ENCODE measurements at regions not wholly inside any gene's neighbourhood (a gene's known extent, or its start where the extent isn't known, plus 50 kb on each side); places are given as distances from the start of the nearest gene placed in this dataset.

- TF ChIP-seq CTCF (IDR thresholded peaks at IDR 0.05) (no peak), POLR2A (IDR thresholded peaks at IDR 0.05) (no peak), EP300 (IDR thresholded peaks at IDR 0.05) (no peak)
Measured at GRCh38 chr3:156024904-156025533, 95.4 kb upstream of the KCNAB1 start.
